ENCODE measurements at regions not wholly inside any gene's neighbourhood (a gene's known extent, or its start where the extent isn't known, plus 50 kb on each side); places are given as distances from the start of the nearest gene placed in this dataset.

DNA sequence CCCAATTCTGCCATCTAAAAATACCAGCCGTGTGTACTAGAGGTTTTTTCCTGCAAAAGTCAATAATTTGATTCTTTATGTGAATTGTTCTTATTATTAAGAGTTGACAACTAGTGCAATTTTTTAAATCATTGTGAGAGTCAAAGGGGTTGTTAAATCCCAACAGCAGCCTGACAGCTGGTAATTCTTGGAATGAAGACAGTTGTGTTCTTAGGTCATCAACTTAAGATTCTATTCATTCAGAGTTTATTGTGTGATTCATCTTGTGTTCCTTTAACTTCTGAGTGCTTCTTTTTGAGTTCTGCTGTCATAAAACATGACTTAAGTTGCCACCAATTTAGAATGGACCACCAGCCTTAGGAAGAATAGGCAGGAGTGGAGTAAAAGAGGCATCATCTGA is 329.0 kb downstream of the NAF1 start (continued):
- no peak for TF ChIP-seq POLR2A (IDR thresholded peaks at IDR 0.05; ENCODE audit: control extremely low read depth in 1 of 2, low read depth in 2 of 2, low read length in 2 of 2)

- CTCF ChIA-PET (ENCODE audit: partially characterized antibody): interaction anchor here (0.7 to 2.5 kb wide), 4 partner anchors 13 to 340 kb away, joined by 3 to 8 read pairs (median 6); no protein-coding TSS in a partner anchor
- no peak for FAIRE-seq
- H2AK5ac ChIP-seq (ENCODE audit: low read depth, low read length): no peak overlapping the region
- TF ChIP-seq, protein P1, sequence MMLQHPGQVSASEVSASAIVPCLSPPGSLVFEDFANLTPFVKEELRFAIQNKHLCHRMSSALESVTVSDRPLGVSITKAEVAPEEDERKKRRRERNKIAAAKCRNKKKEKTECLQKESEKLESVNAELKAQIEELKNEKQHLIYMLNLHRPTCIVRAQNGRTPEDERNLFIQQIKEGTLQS (IDR thresholded peaks at IDR 0.05; ENCODE audit: insufficient read depth, low read depth, low read length): no peak
- TF ChIP-seq EZH2 (IDR thresholded peaks at IDR 0.05; ENCODE audit: low read depth, low read length, severe bottlenecking) (no peak), EP300 (IDR thresholded peaks at IDR 0.05; ENCODE audit: borderline replicate concordance in 1 of 2, low read depth in 2 of 2, low read length in 2 of 2) (no peak), TAF7 (optimal IDR thresholded peaks at IDR 0.05; ENCODE audit: borderline replicate concordance, low read depth, low read length) (no peak), YY1 (IDR thresholded peaks at IDR 0.05; ENCODE audit: low read depth, low read length) (no peak), BACH1 (IDR thresholded peaks at IDR 0.05; ENCODE audit: low read length) (no peak), CEBPB (IDR thresholded peaks at IDR 0.05; ENCODE audit: low read depth, low read length) (no peak), GTF2F1 (IDR thresholded peaks at IDR 0.05; ENCODE audit: borderline replicate concordance, low read depth, low read length) (no peak), JUND (IDR thresholded peaks at IDR 0.05; ENCODE audit: low read length) (no peak), TCF12 (IDR thresholded peaks at IDR 0.05; ENCODE audit: low read depth, low read length) (no peak)
Measured at GRCh38 chr4:162837241-162837640, 329.4 kb downstream of the NAF1 start.

More at GRCh38 chr4:162837241-162837640, 329.4 kb downstream of the NAF1 start:
- H3K18ac ChIP-seq (ENCODE audit: extremely low read depth, low read length): no peak overlapping the region
- POLR2A ChIA-PET (ENCODE audit: partially characterized antibody): no interaction called here
- no peak overlapping the region for H3K9ac ChIP-seq (replicated peaks in 1 of 4; ENCODE audit: extremely low read depth in 1 of 4, low read depth in 3 of 4, low read length in 3 of 4)
- H2BK20ac ChIP-seq (ENCODE audit: low read length): no peak overlapping the region
- no peak overlapping the region for H4K5ac ChIP-seq (ENCODE audit: insufficient read length, low read depth, low read length)
- H4K91ac ChIP-seq (replicated peaks; ENCODE audit: insufficient read length, low read length): no peak overlapping the region
- H4K20me1 ChIP-seq (replicated peaks in 1 of 2; ENCODE audit: control insufficient read depth in 1 of 2, insufficient read depth in 2 of 2, low read length in 2 of 2): no peaks in the 10 kb centered on the region
- no peak overlapping the region for H3K56ac ChIP-seq (replicated peaks; ENCODE audit: insufficient read length, low read depth, low read length)
- no peak for DNase-seq (ENCODE audit: low read depth in 1 of 2, low spot score in 2 of 2)
- no peaks in the 10 kb centered on the region for H3K79me1 ChIP-seq (ENCODE audit: low read depth, low read length)
- no peak overlapping the region for H2AFZ ChIP-seq (ENCODE audit: low read length)
- no peaks in the 10 kb centered on the region for H3K9me3 ChIP-seq (ENCODE audit: insufficient read depth in 2 of 2, low read depth in 1 of 2, low read length in 1 of 2)
- H3K27me3 ChIP-seq (replicated peaks in 1 of 4; ENCODE audit: control insufficient read depth in 3 of 4, extremely low read depth in 1 of 4, insufficient read depth in 3 of 4, low read length in 3 of 4): no peaks in the 10 kb centered on the region
- no peak overlapping the region for H2BK12ac ChIP-seq (ENCODE audit: low read depth, low read length)
- WGBS, 2 experiments (ENCODE audit: extremely low coverage in 1 of 2, insufficient coverage in 1 of 2, insufficient read length in 1 of 2, insufficient replicate concordance in 2 of 2, low coverage in 1 of 2, low lambda C conversion rate in 2 of 2, missing lambda C conversion rate in 1 of 2): 83% methylated on average over 1 of the region's 1 CpG; no CpG with 5 or more reads in 1 of the 2 experiments
- H3K36me3 ChIP-seq (ENCODE audit: control insufficient read depth in 2 of 4, insufficient read depth in 4 of 4, low read length in 3 of 4): no peaks in the 10 kb centered on the region
- no peak overlapping the region for H3K23ac ChIP-seq (ENCODE audit: insufficient read length)
- no peaks in the 10 kb centered on the region for H3K4me1 ChIP-seq (replicated peaks in 1 of 4; ENCODE audit: control insufficient read depth in 3 of 4, insufficient read depth in 4 of 4, low read length in 3 of 4)
- H3K27ac ChIP-seq (ENCODE audit: low read depth, low read length): no peak overlapping the region
- H3K4me2 ChIP-seq (ENCODE audit: insufficient read depth in 1 of 2, low read depth in 2 of 2, low read length in 2 of 2): no peak overlapping the region
- no peak overlapping the region for H3K4ac ChIP-seq (replicated peaks; ENCODE audit: insufficient read length, low read depth, low read length)
- no peak overlapping the region for H2BK120ac ChIP-seq (replicated peaks; ENCODE audit: low read depth, low read length)
- no peak overlapping the region for H3K14ac ChIP-seq (ENCODE audit: insufficient read length)
- H3K79me2 ChIP-seq (ENCODE audit: control insufficient read depth in 1 of 2, insufficient read depth in 2 of 2, low read length in 2 of 2): no peaks in the 10 kb centered on the region
- no peak overlapping the region for H2BK5ac ChIP-seq (ENCODE audit: low read depth, low read length)
- H3K4me3 ChIP-seq (ENCODE audit: extremely low read depth in 1 of 4, insufficient read depth in 2 of 4, low read depth in 3 of 4, low read length in 4 of 4): no peak overlapping the region
- H4K8ac ChIP-seq (ENCODE audit: extremely low read depth, insufficient read depth, low read length): no peak overlapping the region
- H3K23me2 ChIP-seq (ENCODE audit: low read depth, low read length): no peaks in the 10 kb centered on the region
- no peak overlapping the region for H2BK15ac ChIP-seq (ENCODE audit: low read length)

Data from H1 (cell line).